HG03521 (cell line): ENCODE measurements at regions not wholly inside any gene's neighbourhood (a gene's known extent, or its start where the extent isn't known, plus 50 kb on each side); places are given as distances from the start of the nearest gene placed in this dataset.
"Not testable (repeated sequence)": the region's sequence is repeated elsewhere in the genome, so short reads cannot be mapped to it uniquely, and the experiment has no call there.

ENCODE experiments used
- ATAC-seq: cut with Tn5 transposase; IDR thresholded peaks from one replicate; pipeline ENCODE4 v1.9.1; 2021; ENCODE audit warnings: mild to moderate bottlenecking, moderate library complexity; ENCODE audit not compliant: unreplicated experiment

GRCh38 chr10:65172249-65172648 lies 1651.0 kb downstream of the REEP3 start:
- no peak for ATAC-seq

DNA sequence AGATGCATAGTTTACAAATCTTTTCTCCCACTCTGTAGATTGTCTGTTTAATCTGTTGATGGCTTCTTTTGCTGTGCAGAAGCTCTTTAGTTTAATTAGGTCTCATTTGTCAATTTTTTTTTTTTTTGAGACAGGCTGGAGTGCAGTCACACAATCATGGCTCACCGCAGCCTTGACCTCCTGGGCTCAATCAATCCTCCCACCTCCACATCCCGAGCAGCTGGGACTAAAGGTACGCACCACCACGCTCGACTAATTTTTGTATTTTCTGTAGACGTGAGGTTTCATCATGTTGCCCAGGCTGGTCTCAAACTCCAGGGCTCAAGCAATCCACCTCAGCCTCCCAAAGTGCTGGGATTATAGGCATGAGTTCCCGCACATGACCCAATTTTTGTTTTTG lies 1655.8 kb downstream of the REEP3 start:
- no peak for ATAC-seq

GRCh38 chr10:65183236-65183635 lies 1662.0 kb downstream of the REEP3 start:
- no peak for ATAC-seq

DNA sequence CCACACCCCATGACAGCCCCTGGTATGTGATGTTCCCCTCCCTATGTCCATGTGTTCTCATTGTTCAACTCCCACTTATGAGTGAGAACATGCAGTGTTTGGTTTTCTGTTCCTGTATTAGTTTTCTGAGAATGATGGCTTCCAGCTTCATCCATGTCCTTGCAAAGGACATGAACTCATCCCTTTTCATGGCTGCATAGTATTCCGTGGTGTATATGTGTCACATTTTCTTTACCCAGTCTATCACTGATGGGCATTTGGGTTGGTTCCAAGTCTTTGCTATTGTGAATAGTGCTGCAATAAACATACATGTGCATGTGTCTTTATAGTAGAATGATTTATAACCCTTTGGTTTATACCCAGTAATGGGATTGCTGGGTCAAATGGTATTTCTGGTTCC lies 1665.5 kb downstream of the REEP3 start:
- ATAC-seq: not testable (repeated sequence)

DNA sequence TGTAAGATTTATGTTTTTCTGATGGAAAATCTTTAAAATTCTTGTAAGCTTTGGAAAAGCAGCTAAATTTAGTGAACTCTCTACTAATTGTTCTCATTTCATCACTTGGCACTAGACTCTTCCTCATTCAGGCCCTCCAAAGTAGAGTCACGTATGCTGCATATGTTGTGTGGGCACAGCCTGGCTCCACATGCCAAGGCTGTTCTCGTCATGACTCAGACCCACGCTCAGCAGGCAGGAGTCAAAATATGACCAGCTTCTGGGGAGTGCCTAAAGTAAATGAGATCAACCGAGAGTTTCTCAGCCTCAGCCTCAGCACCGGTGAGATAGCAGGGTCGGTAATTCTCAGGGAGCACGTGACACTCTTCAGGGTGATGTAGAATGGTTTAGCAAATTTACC lies 1672.9 kb downstream of the REEP3 start:
- no peak for ATAC-seq

DNA sequence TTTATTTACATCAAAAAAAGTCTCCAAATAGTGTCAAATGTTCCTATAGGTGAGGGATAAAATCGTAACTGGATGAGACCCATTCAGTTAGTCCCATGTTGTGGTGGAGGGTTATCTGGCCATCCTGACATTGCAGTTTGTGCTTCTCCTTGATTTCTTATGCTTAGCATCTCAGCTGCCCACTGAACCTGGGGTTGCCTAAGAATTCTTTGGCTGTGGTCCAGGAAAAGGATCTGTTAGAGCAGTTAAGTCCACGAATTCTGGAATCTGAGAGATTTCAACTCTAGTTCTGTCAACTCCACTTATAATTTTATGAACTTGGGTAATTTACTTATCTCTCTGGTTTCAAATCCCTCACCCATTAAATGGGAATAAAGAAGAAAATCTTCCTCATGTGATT lies 1673.4 kb downstream of the REEP3 start:
- no peak for ATAC-seq

DNA sequence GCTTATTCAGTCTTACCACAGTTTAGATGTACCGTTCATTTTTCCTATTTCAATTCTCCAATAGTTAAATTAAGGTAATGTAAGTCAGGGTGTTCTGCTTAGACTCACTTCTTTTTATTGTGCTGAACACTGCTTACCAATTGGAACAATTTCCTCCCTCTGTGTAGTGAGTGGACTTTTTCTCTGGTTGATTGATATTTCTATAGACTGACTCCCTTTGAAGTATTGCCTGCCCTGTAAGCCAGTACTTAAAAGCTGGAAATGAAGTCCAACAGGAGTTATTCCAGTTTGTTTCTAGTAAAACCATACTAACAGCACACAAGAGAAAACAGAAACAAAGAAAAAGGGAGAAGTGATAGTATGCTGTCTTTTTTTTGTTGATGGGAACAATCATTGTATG lies 1674.9 kb downstream of the REEP3 start:
- no peak for ATAC-seq

- no peak for ATAC-seq
Measured at GRCh38 chr10:65197935-65198334, 1676.7 kb downstream of the REEP3 start.

GRCh38 chr10:65201491-65201890 lies 1680.3 kb downstream of the REEP3 start:
- no peak for ATAC-seq

DNA sequence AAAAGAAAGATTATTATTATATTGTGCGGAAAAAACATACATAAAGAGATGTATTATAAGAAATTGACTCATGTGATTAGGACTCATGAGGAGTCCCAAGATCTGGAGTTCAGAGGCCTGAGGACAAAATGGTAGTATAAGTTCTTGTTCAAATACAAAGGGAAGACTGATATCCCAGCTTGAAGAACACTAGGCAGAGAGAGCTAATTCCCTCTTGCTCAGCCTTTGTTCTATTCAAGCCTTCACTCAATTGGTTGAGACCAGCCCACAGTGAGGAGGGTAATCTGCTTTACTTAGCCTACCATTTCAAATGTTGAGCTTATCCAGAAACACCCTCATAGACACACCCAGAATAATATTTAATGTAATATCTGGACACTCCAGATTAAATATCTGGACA lies 1683.8 kb downstream of the REEP3 start:
- no peak for ATAC-seq

DNA sequence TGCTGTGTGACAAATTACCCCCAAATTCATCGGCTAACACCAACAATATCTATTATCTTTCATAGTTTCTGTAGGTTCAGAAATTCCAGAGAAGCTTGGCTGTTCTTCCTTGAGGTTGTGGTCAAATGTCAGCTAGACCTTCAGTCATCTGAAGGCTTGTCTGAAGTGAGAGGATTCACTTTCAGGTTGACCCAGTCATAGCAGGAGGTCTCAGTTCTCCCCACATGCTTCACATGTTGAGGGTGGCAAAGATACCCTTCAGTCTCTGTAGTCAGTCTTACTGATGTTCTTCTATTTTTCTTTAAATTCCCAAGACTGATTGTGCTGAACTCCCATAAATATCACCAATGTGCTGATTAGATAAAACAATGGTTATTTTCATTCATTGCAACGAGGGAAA lies 1692.0 kb downstream of the REEP3 start:
- no peak for ATAC-seq

DNA sequence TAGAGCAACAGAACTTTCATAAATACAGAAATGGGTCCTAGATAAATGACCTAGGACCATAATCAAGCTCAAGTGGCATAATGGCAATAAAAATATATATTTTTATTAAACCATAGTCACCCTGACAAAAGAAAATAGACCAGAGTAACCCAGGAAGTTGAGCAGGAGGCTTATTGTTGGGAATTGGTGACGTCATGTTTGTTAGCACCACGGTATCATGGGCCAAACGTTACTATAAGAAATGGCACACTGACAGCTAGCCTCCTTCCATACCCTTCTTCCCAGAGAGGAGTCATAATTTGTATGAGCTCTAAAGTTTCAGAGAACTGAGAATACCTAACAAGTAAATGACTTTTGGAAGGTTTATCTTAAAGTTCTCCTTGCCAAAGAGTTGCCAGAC lies 1698.2 kb downstream of the REEP3 start:
- no peak for ATAC-seq

GRCh38 chr10:65231148-65231547 lies 1694.7 kb upstream of the LRRTM3 start:
- no peak for ATAC-seq

DNA sequence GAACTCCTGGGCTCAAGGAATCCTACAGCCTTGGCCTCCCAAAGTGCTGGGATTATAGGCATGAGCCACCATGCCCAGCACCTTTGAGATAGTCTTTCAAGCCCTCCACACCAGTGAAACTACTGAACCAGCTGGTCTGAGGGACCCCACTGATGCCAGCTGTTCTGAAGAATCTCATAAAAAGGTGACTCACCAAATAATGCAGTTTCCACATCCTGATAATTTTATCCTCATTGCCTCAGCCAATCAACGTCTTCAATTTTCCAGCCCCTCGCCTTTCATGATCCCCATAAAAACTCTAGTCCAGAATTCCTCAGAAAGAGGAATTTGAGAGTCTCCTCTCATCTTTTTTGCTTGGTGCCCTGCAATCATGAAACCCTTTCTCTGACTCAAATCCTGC lies 1691.6 kb upstream of the LRRTM3 start:
- ATAC-seq: no peak

GRCh38 chr10:65235266-65235665 lies 1690.6 kb upstream of the LRRTM3 start:
- ATAC-seq: no peak

GRCh38 chr10:65235846-65236245 lies 1690.0 kb upstream of the LRRTM3 start:
- no peak for ATAC-seq

GRCh38 chr10:65265451-65265954 lies 1660.3 kb upstream of the LRRTM3 start:
- ATAC-seq: no peak

DNA sequence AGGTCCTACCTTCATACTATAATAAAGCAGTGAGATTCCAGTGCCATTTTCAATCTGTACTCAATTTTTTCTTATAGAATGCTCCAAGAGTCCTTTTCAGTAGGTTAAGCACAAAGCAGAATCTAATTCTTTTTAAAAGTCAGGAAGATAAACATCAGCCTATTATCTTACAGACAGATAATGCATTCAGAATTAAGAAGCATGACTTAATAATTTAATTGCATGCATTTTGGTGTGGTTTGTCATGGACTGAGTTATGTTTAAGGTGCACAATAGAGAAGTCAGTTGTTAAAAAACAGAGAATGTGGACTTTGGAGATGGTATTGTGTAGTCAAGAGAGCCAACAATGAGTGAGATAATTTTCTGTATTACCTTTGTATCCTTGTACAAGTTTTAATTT lies 1656.3 kb upstream of the LRRTM3 start:
- ATAC-seq: not testable (repeated sequence)

GRCh38 chr10:65270969-65271368 lies 1654.9 kb upstream of the LRRTM3 start:
- no peak for ATAC-seq

- ATAC-seq: no peak
Measured at GRCh38 chr10:65273115-65273514, 1652.7 kb upstream of the LRRTM3 start.

GRCh38 chr10:65275296-65275695 lies 1650.5 kb upstream of the LRRTM3 start:
- ATAC-seq: no peak

DNA sequence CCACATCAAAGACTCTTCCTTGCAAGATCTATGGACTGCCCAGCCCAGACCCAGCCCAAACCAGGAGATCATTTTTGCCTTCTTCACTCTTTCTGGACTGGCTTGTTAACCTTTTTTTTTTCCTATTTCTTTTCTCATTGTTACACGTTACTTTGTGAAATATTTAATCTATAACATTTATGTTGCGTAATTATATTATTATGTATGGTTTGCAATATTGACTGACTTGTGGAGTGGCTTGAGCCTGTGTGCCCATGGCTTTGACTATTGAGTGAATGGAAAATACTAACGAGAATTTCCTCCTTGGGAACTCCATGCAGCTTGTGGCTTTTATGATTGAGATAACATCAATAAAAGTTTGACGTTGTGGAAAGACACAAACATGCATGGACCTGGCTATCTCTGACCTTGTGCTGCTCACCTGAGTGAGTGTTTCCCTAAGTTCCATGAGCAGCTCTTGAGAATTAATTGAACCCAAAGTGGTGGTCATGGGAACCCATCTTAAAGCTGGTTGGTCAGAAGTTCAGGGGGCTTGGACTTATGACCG lies 1641.3 kb upstream of the LRRTM3 start:
- no peak for ATAC-seq

- ATAC-seq: not testable (repeated sequence)
Measured at GRCh38 chr10:65285726-65286125, 1640.1 kb upstream of the LRRTM3 start.
